ENCODE measurements at regions not wholly inside any gene's neighbourhood (a gene's known extent, or its start where the extent isn't known, plus 50 kb on each side); places are given as distances from the start of the nearest gene placed in this dataset.
"Not testable (repeated sequence)": the region's sequence is repeated elsewhere in the genome, so short reads cannot be mapped to it uniquely, and the experiment has no call there.

- no peaks in the 10 kb centered on the region for H3K27me3 ChIP-seq
- no peaks in the 10 kb centered on the region for H3K36me3 ChIP-seq
- H3K9ac ChIP-seq (ENCODE audit: low read depth in 2 of 2, low read length in 2 of 2) = no peak overlapping the region
- no peaks in the 10 kb centered on the region for H3K9me3 ChIP-seq
- TF ChIP-seq CTCF (IDR thresholded peaks at IDR 0.05) = no peak
- no peak overlapping the region for H3K4me3 ChIP-seq
- H3K27ac ChIP-seq = no peak overlapping the region
- no peaks in the 10 kb centered on the region for H3K4me1 ChIP-seq
- intact Hi-C loops (cut with DNase I) = no loop called here
- no peak for DNase-seq
Measured at GRCh38 chr6:144624716-144625115, 339.6 kb downstream of the UTRN start.

- intact Hi-C loops (cut with DNase I) = no loop called here
- no peaks in the 10 kb centered on the region for H3K4me1 ChIP-seq
- no peak overlapping the region for H3K27ac ChIP-seq
- H3K27me3 ChIP-seq = no peaks in the 10 kb centered on the region
- no peaks in the 10 kb centered on the region for H3K36me3 ChIP-seq
- H3K9me3 ChIP-seq = no peaks in the 10 kb centered on the region
- H3K9ac ChIP-seq (ENCODE audit: low read depth in 2 of 2, low read length in 2 of 2) = no peak overlapping the region
- DNase-seq = no peak
- TF ChIP-seq CTCF (IDR thresholded peaks at IDR 0.05) = no peak
- no peak overlapping the region for H3K4me3 ChIP-seq
Measured at GRCh38 chr6:144630857-144631256, 345.7 kb downstream of the UTRN start.

GRCh38 chr6:144632266-144632665 lies 347.1 kb downstream of the UTRN start:
- DNase-seq = no peak
- Histone ChIP-seq H3K36me3 (no peaks in the 10 kb centered on the region), H3K27me3 (no peaks in the 10 kb centered on the region), H3K9ac (ENCODE audit: low read depth in 2 of 2, low read length in 2 of 2) (no peak overlapping the region), H3K9me3 (no peaks in the 10 kb centered on the region), H3K4me3 (no peak overlapping the region), H3K27ac (no peak overlapping the region), H3K4me1 (no peaks in the 10 kb centered on the region)
- intact Hi-C loops (cut with DNase I) = no loop called here
- TF ChIP-seq CTCF (IDR thresholded peaks at IDR 0.05) = no peak

- Histone ChIP-seq H3K9me3 (no peaks in the 10 kb centered on the region), H3K4me1 (no peaks in the 10 kb centered on the region), H3K9ac (ENCODE audit: low read depth in 2 of 2, low read length in 2 of 2) (no peak overlapping the region), H3K36me3 (no peaks in the 10 kb centered on the region), H3K27me3 (no peaks in the 10 kb centered on the region), H3K4me3 (no peak overlapping the region), H3K27ac (no peak overlapping the region)
- TF ChIP-seq CTCF (IDR thresholded peaks at IDR 0.05) = no peak
- DNase-seq = no peak
- intact Hi-C loops (cut with DNase I) = no loop called here
Measured at GRCh38 chr6:144633886-144634285, 348.8 kb downstream of the UTRN start.

GRCh38 chr6:144634371-144634770 lies 349.2 kb downstream of the UTRN start:
- H3K4me3 ChIP-seq = no peak overlapping the region
- DNase-seq = no peak
- intact Hi-C loops (cut with DNase I) = no loop called here
- H3K36me3 ChIP-seq = no peaks in the 10 kb centered on the region
- no peak overlapping the region for H3K9ac ChIP-seq (ENCODE audit: low read depth in 2 of 2, low read length in 2 of 2)
- no peaks in the 10 kb centered on the region for H3K27me3 ChIP-seq
- H3K4me1 ChIP-seq = no peaks in the 10 kb centered on the region
- H3K9me3 ChIP-seq = no peaks in the 10 kb centered on the region
- no peak overlapping the region for H3K27ac ChIP-seq
- no peak for TF ChIP-seq CTCF (IDR thresholded peaks at IDR 0.05)

- DNase-seq = no peak
- no peaks in the 10 kb centered on the region for H3K36me3 ChIP-seq
- H3K9ac ChIP-seq (ENCODE audit: low read depth in 2 of 2, low read length in 2 of 2) = no peak overlapping the region
- TF ChIP-seq CTCF (IDR thresholded peaks at IDR 0.05) = no peak
- no peaks in the 10 kb centered on the region for H3K4me1 ChIP-seq
- no peak overlapping the region for H3K4me3 ChIP-seq
- H3K27me3 ChIP-seq = no peaks in the 10 kb centered on the region
- intact Hi-C loops (cut with DNase I) = no loop called here
- no peak overlapping the region for H3K27ac ChIP-seq
- no peaks in the 10 kb centered on the region for H3K9me3 ChIP-seq
Measured at GRCh38 chr6:144635051-144635450, 349.9 kb downstream of the UTRN start.

GRCh38 chr6:144636025-144636424 lies 350.9 kb downstream of the UTRN start:
- H3K36me3 ChIP-seq; intact Hi-C loops (cut with DNase I); H3K9ac ChIP-seq (ENCODE audit: low read depth in 2 of 2, low read length in 2 of 2); H3K27ac ChIP-seq; H3K27me3 ChIP-seq; H3K4me1 ChIP-seq; H3K4me3 ChIP-seq; DNase-seq; H3K9me3 ChIP-seq: not testable (repeated sequence)
